Endothelial cell of umbilical vein (primary cell): ENCODE measurements at regions not wholly inside any gene's neighbourhood (a gene's known extent, or its start where the extent isn't known, plus 50 kb on each side); places are given as distances from the start of the nearest gene placed in this dataset.

ENCODE experiments used
- BruUV-seq: library from RNA; stranded (reverse); fragments of 400-500 nt; replicated peaks from 2 replicates; lab custom pipeline; 2021; lab: Mats Ljungman, UMichigan
- CTCF ChIA-PET: fragments of 300-600, 350-600 bp; sonication (Branson Sonifier 250); formaldehyde crosslinking; loops from one replicate; lab custom pipeline; 2021; ENCODE audit warnings: antibody characterized with exemption, inconsistent platforms; lab: Charles Lee
- POLR2A ChIA-PET: fragments of 300-600, 350-600 bp; sonication (Branson Sonifier 250); formaldehyde crosslinking; loops from one replicate; lab custom pipeline; 2021; ENCODE audit warnings: antibody characterized with exemption, inconsistent platforms; lab: Charles Lee
- DNase-seq: peaks from one replicate; pipeline ENCODE4 v3.0.0-alpha.2; 2011; ENCODE audit warnings: low read depth, low spot score
- FAIRE-seq: peaks from 2 replicates; lab custom pipeline; 2011; peaks lifted over from hg19 to GRCh38; lab: Jason Lieb, UNC
- H2AFZ ChIP-seq: 2 replicates; pipeline ENCODE4 v1.6.0; 2012; ENCODE audit warnings: low read depth, low read length, control low read depth, inconsistent platforms
- H3K27ac ChIP-seq: 2 replicates; pipeline ENCODE4 v1.5.1; 2011; ENCODE audit warnings: low read depth, mild to moderate bottlenecking, control low read depth, low read length, moderate library complexity; ENCODE audit not compliant: insufficient read depth
- H3K27me3 ChIP-seq, 2 experiments: 2 replicates each; pipeline versions ENCODE4 v1.6.0 to v1.6.1; 2011; ENCODE audit warnings: low read length in 2 of 2, mixed read lengths in 1 of 2; ENCODE audit not compliant: control insufficient read depth in 2 of 2, insufficient read depth in 2 of 2
- H3K36me3 ChIP-seq, 2 experiments: 2 replicates in 1 of 2; 3 replicates in 1 of 2; pipeline ENCODE4 v1.5.1; 2011; ENCODE audit warnings: low read length in 2 of 2, mild to moderate bottlenecking in 1 of 2, moderate library complexity in 1 of 2; ENCODE audit not compliant: control insufficient read depth in 2 of 2, insufficient read depth in 2 of 2; ENCODE audit errors: extremely low read depth in 1 of 2
- H3K4me1 ChIP-seq: 3 replicates; pipeline ENCODE4 v1.5.1; 2011; ENCODE audit warnings: mild to moderate bottlenecking, low read length; ENCODE audit not compliant: control insufficient read depth, insufficient read depth; ENCODE audit errors: extremely low read depth
- H3K4me2 ChIP-seq: 2 replicates; pipeline ENCODE4 v1.6.1; 2011; ENCODE audit warnings: low read length, control low read depth, mixed read lengths; ENCODE audit not compliant: insufficient read depth
- H3K4me3 ChIP-seq, 3 experiments: fragments of 200-600 bp in 1 of 3; sonication (generic), shearing (Covaris generic) in 1 of 3; replicated peaks in 1 of 3; 2 replicates each; pipeline ENCODE4 v1.5.1; 2011 to 2016; ENCODE audit warnings: control low read depth in 3 of 3, low read length in 3 of 3, mild to moderate bottlenecking in 2 of 3, inconsistent platforms in 1 of 3, low read depth in 1 of 3, moderate library complexity in 1 of 3; ENCODE audit not compliant: insufficient read depth in 1 of 3
- H3K79me2 ChIP-seq: 2 replicates; pipeline ENCODE4 v1.6.0; 2012; ENCODE audit warnings: low read length, inconsistent platforms; ENCODE audit not compliant: control insufficient read depth, insufficient read depth
- H3K9ac ChIP-seq: replicated peaks from 2 replicates; pipeline ENCODE3; 2011; ENCODE audit warnings: low read length, control low read depth; ENCODE audit not compliant: insufficient read depth; ENCODE audit errors: extremely low read depth
- H3K9me1 ChIP-seq: replicated peaks from 3 replicates; pipeline ENCODE4 v1.6.0; 2011; ENCODE audit warnings: mild to moderate bottlenecking, low read length; ENCODE audit not compliant: control insufficient read depth, insufficient read depth; ENCODE audit errors: extremely low read depth
- H3K9me3 ChIP-seq: replicated peaks from 2 replicates; pipeline ENCODE4 v1.5.1; 2012; ENCODE audit warnings: low read length, inconsistent platforms; ENCODE audit not compliant: control insufficient read depth, insufficient read depth
- H4K20me1 ChIP-seq: replicated peaks from 2 replicates; pipeline ENCODE3; 2011; ENCODE audit warnings: mild to moderate bottlenecking, low read length; ENCODE audit not compliant: control insufficient read depth, insufficient read depth; ENCODE audit errors: extremely low read depth
- CTCF ChIP-seq, 2 donors: IDR thresholded peaks; 1 replicate in 1 of 2; 2 replicates in 1 of 2; pipeline ENCODE4 v1.5.1; 2011; ENCODE audit warnings: low read length in 2 of 2, mild to moderate bottlenecking in 2 of 2, moderate library complexity in 2 of 2, control low read depth in 1 of 2, inconsistent platforms in 1 of 2, low read depth in 1 of 2; ENCODE audit not compliant: insufficient read depth in 1 of 2; ENCODE audit errors: extremely low read depth in 1 of 2
- EZH2 ChIP-seq: IDR thresholded peaks from 2 replicates; pipeline ENCODE4 v1.6.1; 2012; ENCODE audit warnings: borderline replicate concordance, low read depth, mild to moderate bottlenecking, moderate library complexity, low read length, inconsistent platforms; ENCODE audit not compliant: severe bottlenecking
- FOS ChIP-seq: IDR thresholded peaks from 2 replicates; pipeline ENCODE4 v1.6.1; 2011; ENCODE audit warnings: mild to moderate bottlenecking, low read length, moderate library complexity, borderline replicate concordance; ENCODE audit not compliant: insufficient read depth
- GATA2 ChIP-seq: IDR thresholded peaks from 2 replicates; pipeline ENCODE4 v1.7.0; 2011; ENCODE audit warnings: low read depth, mild to moderate bottlenecking, moderate library complexity, mixed read lengths, low read length; ENCODE audit not compliant: insufficient read length, insufficient read depth
- JUN ChIP-seq: IDR thresholded peaks from 2 replicates; pipeline ENCODE4 v1.6.1; 2011; ENCODE audit warnings: borderline replicate concordance, low read depth; ENCODE audit not compliant: insufficient read length, insufficient read depth
- MYC ChIP-seq: IDR thresholded peaks from one replicate; pipeline ENCODE4 v1.6.1; 2011; ENCODE audit warnings: mild to moderate bottlenecking, low read depth, low read length
- POLR2A ChIP-seq: IDR thresholded peaks from 2 replicates; pipeline ENCODE4 v1.6.1; 2012; ENCODE audit warnings: low read depth, mild to moderate bottlenecking, control low read depth, low read length
- POLR2AphosphoS5 ChIP-seq: IDR thresholded peaks from 2 replicates; pipeline ENCODE4 v1.6.1; 2012; ENCODE audit warnings: low read depth, mild to moderate bottlenecking, control low read depth, low read length, moderate library complexity; ENCODE audit not compliant: insufficient read depth
- dilution Hi-C: fragments of 300-500 bp; cut with MboI; formaldehyde crosslinking; loops from one replicate; pipeline ENCODE4 v1.15.0; 2019; ENCODE audit warnings: low sequenced_read_pairs; ENCODE audit not compliant: extremely low pct_ligation_motif_present
- intact Hi-C: fragments of 100-400 bp; cut with micrococcal nuclease; formaldehyde crosslinking; loops from one replicate; pipeline ENCODE4 v1.10.0; 2022
- TF ChIP-seq, protein P1 (sequence below): IDR thresholded peaks from 2 replicates; pipeline ENCODE4 v1.6.1; 2011; ENCODE audit not compliant: insufficient read depth, insufficient read length

- Histone ChIP-seq H3K4me3 (no peak overlapping the region), H4K20me1 (no peaks in the 10 kb centered on the region), H3K9me1 (no peaks in the 10 kb centered on the region), H3K79me2 (no peaks in the 10 kb centered on the region), H3K9me3 (no peaks in the 10 kb centered on the region), H3K36me3 (no peaks in the 10 kb centered on the region), H3K4me1 (no peaks in the 10 kb centered on the region), H3K9ac (no peak overlapping the region), H2AFZ (no peak overlapping the region), H3K4me2 (no peak overlapping the region), H3K27ac (no peak overlapping the region), H3K27me3 (peaks cover 0 to 6% of the 10 kb centered on the region in 2 experiments)
- FAIRE-seq (no peak), DNase-seq (no peak)
- ChIA-PET CTCF (no interaction called here), POLR2A (no interaction called here)
- BruUV-seq, result no TSS peak
- dilution Hi-C loops (no loop called here), intact Hi-C loops (no loop called here)
- TF ChIP-seq POLR2A, result no peak
- no peak for TF ChIP-seq EZH2
- no peak for TF ChIP-seq MYC
- TF ChIP-seq, protein P1, sequence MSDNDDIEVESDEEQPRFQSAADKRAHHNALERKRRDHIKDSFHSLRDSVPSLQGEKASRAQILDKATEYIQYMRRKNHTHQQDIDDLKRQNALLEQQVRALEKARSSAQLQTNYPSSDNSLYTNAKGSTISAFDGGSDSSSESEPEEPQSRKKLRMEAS, result no peak
- no peak for TF ChIP-seq FOS
- no peak for TF ChIP-seq CTCF (IDR thresholded peaks at IDR 0.05; ENCODE audit: extremely low read depth in 1 of 2, insufficient read depth in 1 of 2, low read depth in 1 of 2, low read length in 2 of 2)
- TF ChIP-seq GATA2, result no peak
- no peak for TF ChIP-seq POLR2AphosphoS5
- no peak for TF ChIP-seq JUN
Observed at GRCh38 chr13:106078191-106078590, 457.3 kb downstream of the EFNB2 start.
